WTC11 (cell line): ENCODE measurements at regions not wholly inside any gene's neighbourhood (a gene's known extent, or its start where the extent isn't known, plus 50 kb on each side); places are given as distances from the start of the nearest gene placed in this dataset.

Experiments used
- ATAC-seq: fragments of 200-7000 bp; cut with Tn5 transposase; 2 replicates; pipeline ENCODE4 v1.10.0; 2021; ENCODE audit warnings: mild to moderate bottlenecking, moderate library complexity
- CTCF ChIA-PET: fragments of 300-600 bp; sonication (Branson Sonifier 250); formaldehyde crosslinking; loops from one replicate; lab custom pipeline; 2021; ENCODE audit warnings: antibody characterized with exemption; lab: Charles Lee
- POLR2A ChIA-PET: fragments of 350-600 bp; sonication (Branson Sonifier 250); formaldehyde crosslinking; loops from one replicate; lab custom pipeline; 2021; ENCODE audit warnings: antibody characterized with exemption; lab: Charles Lee
- DNase-seq: peaks from one replicate; pipeline ENCODE4 v3.0.0; 2021; ENCODE audit warnings: low spot score
- H3K27ac Mint-ChIP-seq: 2 replicates; pipeline ENCODE4 v1.8.0; 2021; ENCODE audit warnings: mixed read lengths
- H3K27me3 Mint-ChIP-seq: 2 replicates; pipeline ENCODE4 v1.8.0; 2021; ENCODE audit warnings: low read depth, mild to moderate bottlenecking, moderate library complexity, mixed read lengths
- H3K36me3 Mint-ChIP-seq: 2 replicates; pipeline ENCODE4 v1.8.0; 2021; ENCODE audit warnings: mixed read lengths
- H3K4me1 Mint-ChIP-seq: 2 replicates; pipeline ENCODE4 v1.8.0; 2022; ENCODE audit warnings: mixed read lengths
- H3K4me3 Mint-ChIP-seq: 2 replicates; pipeline ENCODE4 v1.8.0; 2021; ENCODE audit warnings: mild to moderate bottlenecking, moderate library complexity, mixed read lengths
- H3K9me3 Mint-ChIP-seq: 2 replicates; pipeline ENCODE4 v1.8.0; 2021; ENCODE audit warnings: mixed read lengths
- ATF1 ChIP-seq: sonication (generic); formaldehyde crosslinking; IDR thresholded peaks from 2 replicates; pipeline ENCODE4 v1.8.1; 2023; ENCODE audit warnings: mild to moderate bottlenecking, moderate library complexity, missing genetic modification reagents
- ATF3 ChIP-seq: sonication (generic); formaldehyde crosslinking; conservative IDR thresholded peaks from 2 replicates; pipeline ENCODE4 v1.8.1; 2022; ENCODE audit warnings: mild to moderate bottlenecking, missing genetic modification reagents
- ETV6 ChIP-seq: sonication (generic); formaldehyde crosslinking; IDR thresholded peaks from 2 replicates; pipeline ENCODE4 v1.8.1; 2022; ENCODE audit warnings: mild to moderate bottlenecking, missing genetic modification reagents
- FOXP4 ChIP-seq: sonication (generic); formaldehyde crosslinking; IDR thresholded peaks from 2 replicates; pipeline ENCODE4 v1.8.0; 2022; ENCODE audit warnings: mild to moderate bottlenecking, missing genetic modification reagents
- HMGXB4 ChIP-seq: sonication (generic); formaldehyde crosslinking; IDR thresholded peaks from 2 replicates; pipeline ENCODE4 v1.8.1; 2023; ENCODE audit warnings: mild to moderate bottlenecking, moderate library complexity, missing genetic modification reagents
- JAZF1 ChIP-seq: fragments of 250-450 bp; sonication (Bioruptor Pico); IDR thresholded peaks from 2 replicates; pipeline ENCODE4 v1.9.0; 2021; ENCODE audit warnings: moderate library complexity, mild to moderate bottlenecking, inconsistent platforms
- KAT7 ChIP-seq: sonication (generic); formaldehyde crosslinking; IDR thresholded peaks from 2 replicates; pipeline ENCODE4 v1.8.1; 2023; ENCODE audit warnings: missing genetic modification reagents, mild to moderate bottlenecking, borderline replicate concordance
- MXD4 ChIP-seq: fragments of 250-450 bp; sonication (Bioruptor Pico); IDR thresholded peaks from 2 replicates; pipeline ENCODE4 v1.8.0; 2021; ENCODE audit warnings: mild to moderate bottlenecking, moderate library complexity, borderline replicate concordance
- RORB ChIP-seq: fragments of 250-450 bp; sonication (Bioruptor Pico); IDR thresholded peaks from 2 replicates; pipeline ENCODE4 v1.9.0; 2021; ENCODE audit warnings: mild to moderate bottlenecking
- SP1 ChIP-seq: sonication (generic); formaldehyde crosslinking; conservative IDR thresholded peaks from 2 replicates; pipeline ENCODE4 v1.8.1; 2022; ENCODE audit warnings: missing genetic modification reagents
- TEAD4 ChIP-seq: sonication (generic); formaldehyde crosslinking; IDR thresholded peaks from 2 replicates; pipeline ENCODE4 v1.8.0; 2022; ENCODE audit warnings: mild to moderate bottlenecking, missing genetic modification reagents
- TP53 ChIP-seq: sonication (generic); formaldehyde crosslinking; IDR thresholded peaks from 2 replicates; pipeline ENCODE4 v1.8.1; 2023; ENCODE audit warnings: mild to moderate bottlenecking, missing genetic modification reagents
- USF1 ChIP-seq: sonication (generic); formaldehyde crosslinking; IDR thresholded peaks from 2 replicates; pipeline ENCODE4 v1.8.0; 2022; ENCODE audit warnings: mild to moderate bottlenecking, missing genetic modification reagents
- ZMAT4 ChIP-seq: fragments of 250-450 bp; sonication (Bioruptor Pico); IDR thresholded peaks from 2 replicates; pipeline ENCODE4 v1.9.0; 2021; ENCODE audit warnings: mild to moderate bottlenecking
- ZNF138 ChIP-seq: sonication (generic); formaldehyde crosslinking; conservative IDR thresholded peaks from 2 replicates; pipeline ENCODE4 v1.8.1; 2022; ENCODE audit warnings: mild to moderate bottlenecking, moderate library complexity, missing genetic modification reagents
- ZNF219 ChIP-seq: sonication (generic); formaldehyde crosslinking; IDR thresholded peaks from 2 replicates; pipeline ENCODE4 v1.8.0; 2023; ENCODE audit warnings: missing genetic modification reagents, mild to moderate bottlenecking, borderline replicate concordance
- ZNF425 ChIP-seq: fragments of 250-450 bp; sonication (Bioruptor Pico); conservative IDR thresholded peaks from 2 replicates; pipeline ENCODE4 v1.9.0; 2021; ENCODE audit warnings: mild to moderate bottlenecking
- ZNF512 ChIP-seq: sonication (generic); formaldehyde crosslinking; IDR thresholded peaks from 2 replicates; pipeline ENCODE4 v1.8.1; 2022; ENCODE audit warnings: missing genetic modification reagents, borderline replicate concordance

GRCh38 chr11:130699561-130699960 is 216.7 kb downstream of the SNX19 start:
- peaks cover 3% of the 10 kb centered on the region; the same call in 1 of the 2 replicates for H3K27me3 Mint-ChIP-seq

More at GRCh38 chr11:130699561-130699960, 216.7 kb downstream of the SNX19 start:
- no peaks in the 10 kb centered on the region for H3K36me3 Mint-ChIP-seq
- no peak overlapping the region for H3K27ac Mint-ChIP-seq
- ATAC-seq (no peak), DNase-seq (no peak)
- TF ChIP-seq ZMAT4 (CRISPR knock-in tag) (no peak), ZNF219 (no peak), ATF3 (CRISPR knock-in tag) (no peak), ZNF138 (CRISPR knock-in tag) (no peak), KAT7 (CRISPR knock-in tag) (no peak), MXD4 (CRISPR knock-in tag) (no peak), ZNF425 (CRISPR knock-in tag) (no peak), SP1 (CRISPR knock-in tag) (no peak), ETV6 (CRISPR knock-in tag) (no peak), USF1 (CRISPR knock-in tag) (no peak), ZNF512 (CRISPR knock-in tag) (no peak), JAZF1 (no peak), FOXP4 (no peak), TP53 (CRISPR knock-in tag) (no peak), RORB (CRISPR knock-in tag) (no peak), ATF1 (CRISPR knock-in tag) (no peak), HMGXB4 (CRISPR knock-in tag) (no peak), TEAD4 (CRISPR knock-in tag) (no peak)
- H3K4me1 Mint-ChIP-seq = no peaks in the 10 kb centered on the region
- CTCF ChIA-PET = interaction anchor here (1.2 kb wide), 1 partner anchor 128 kb away, joined by 4 read pairs; no protein-coding TSS in a partner anchor
- POLR2A ChIA-PET = no interaction called here
- no peak overlapping the region for H3K4me3 Mint-ChIP-seq
- peaks cover 9% of the 10 kb centered on the region for H3K9me3 Mint-ChIP-seq
